ENCODE measurements at regions not wholly inside any gene's neighbourhood (a gene's known extent, or its start where the extent isn't known, plus 50 kb on each side); places are given as distances from the start of the nearest gene placed in this dataset.

GRCh38 chr15:45849136-45849535 lies 214.3 kb downstream of the SQOR start (continued):
- no peak for TF ChIP-seq RBBP5 (IDR thresholded peaks at IDR 0.05; ENCODE audit: borderline replicate concordance, low read depth, low read length)
- no peak for TF ChIP-seq EGR1 (IDR thresholded peaks at IDR 0.05; ENCODE audit: borderline replicate concordance, low read depth, low read length)
- no peak for TF ChIP-seq FOSL1 (IDR thresholded peaks at IDR 0.05; ENCODE audit: insufficient read depth, low read depth, low read length)

Data from H1 (cell line).